ENCODE measurements at regions not wholly inside any gene's neighbourhood (a gene's known extent, or its start where the extent isn't known, plus 50 kb on each side); places are given as distances from the start of the nearest gene placed in this dataset.

GRCh38 chr13:103315711-103316110 lies 249.5 kb upstream of the SLC10A2 start:
- Histone ChIP-seq H3K4me2 (ENCODE audit: low read length) (no peak overlapping the region), H3K36me3 (ENCODE audit: insufficient read depth, low read length) (no peaks in the 10 kb centered on the region), H3K27ac (ENCODE audit: low read depth, low read length, poor library complexity, severe bottlenecking) (no peak overlapping the region), H3K9me2 (ENCODE audit: insufficient read depth, low read length) (no peaks in the 10 kb centered on the region), H3K4me1 (ENCODE audit: insufficient read depth, low read length, poor library complexity, severe bottlenecking) (no peaks in the 10 kb centered on the region), H2AFZ (ENCODE audit: low read length) (no peak overlapping the region), H3K79me2 (ENCODE audit: insufficient read depth, low read depth, low read length) (no peaks in the 10 kb centered on the region), H3K4me3 (ENCODE audit: low read depth, low read length, poor library complexity, severe bottlenecking) (no peak overlapping the region), H3K9me3 (ENCODE audit: low read length) (no peaks in the 10 kb centered on the region), H4K20me1 (ENCODE audit: insufficient read depth, low read length) (no peaks in the 10 kb centered on the region)
- TF ChIP-seq EZH2phosphoT487 (IDR thresholded peaks at IDR 0.05; ENCODE audit: borderline replicate concordance, low read depth, low read length) = no peak
- TF ChIP-seq CTCF (conservative IDR thresholded peaks at IDR 0.05; ENCODE audit: low read length) = no peak
- no peak for DNase-seq (ENCODE audit: low spot score)
- intact Hi-C loops (cut with micrococcal nuclease; ENCODE audit: unreplicated experiment) = no loop called here
- POLR2A ChIA-PET = interaction anchor here (0.6 kb wide), 1 partner anchor 190 kb away, joined by 3 read pairs; no protein-coding TSS in a partner anchor
- no TSS peak for BruUV-seq (replicated peaks)
- CTCF ChIA-PET (ENCODE audit: unreplicated experiment) = no interaction called here

DNA sequence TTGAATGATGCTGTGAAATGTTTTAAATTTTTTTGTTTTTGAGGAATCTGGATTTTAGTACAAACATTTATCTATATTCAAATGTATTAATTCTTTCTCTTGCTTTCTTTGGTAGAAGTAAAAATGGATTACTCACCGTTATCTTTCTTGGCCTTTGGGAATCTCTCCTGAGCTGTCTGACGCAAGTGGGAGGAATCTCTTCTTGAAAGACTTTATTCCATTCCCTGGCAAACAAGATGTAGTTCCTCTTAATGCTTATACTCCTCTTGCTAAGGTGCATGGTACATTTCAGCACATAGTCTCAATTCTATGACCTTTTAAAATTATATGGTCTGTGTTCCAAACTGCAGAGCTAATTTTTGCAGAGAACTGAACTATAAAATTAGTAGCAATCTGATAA lies 246.2 kb upstream of the SLC10A2 start:
- ChIA-PET POLR2A (no interaction called here), CTCF (ENCODE audit: unreplicated experiment) (no interaction called here)
- Histone ChIP-seq H3K9me2 (ENCODE audit: insufficient read depth, low read length) (no peaks in the 10 kb centered on the region), H4K20me1 (ENCODE audit: insufficient read depth, low read length) (no peaks in the 10 kb centered on the region), H3K36me3 (ENCODE audit: insufficient read depth, low read length) (no peaks in the 10 kb centered on the region), H2AFZ (ENCODE audit: low read length) (no peak overlapping the region), H3K79me2 (ENCODE audit: insufficient read depth, low read depth, low read length) (no peaks in the 10 kb centered on the region), H3K4me1 (ENCODE audit: insufficient read depth, low read length, poor library complexity, severe bottlenecking) (no peaks in the 10 kb centered on the region), H3K4me2 (ENCODE audit: low read length) (no peak overlapping the region), H3K27ac (ENCODE audit: low read depth, low read length, poor library complexity, severe bottlenecking) (no peak overlapping the region), H3K4me3 (ENCODE audit: low read depth, low read length, poor library complexity, severe bottlenecking) (no peak overlapping the region), H3K9me3 (ENCODE audit: low read length) (no peaks in the 10 kb centered on the region)
- TF ChIP-seq EZH2phosphoT487 (IDR thresholded peaks at IDR 0.05; ENCODE audit: borderline replicate concordance, low read depth, low read length) (no peak), CTCF (conservative IDR thresholded peaks at IDR 0.05; ENCODE audit: low read length) (no peak)
- BruUV-seq (replicated peaks) = no TSS peak
- intact Hi-C loops (cut with micrococcal nuclease; ENCODE audit: unreplicated experiment) = no loop called here
- no peak for DNase-seq (ENCODE audit: low spot score)

- intact Hi-C loops (cut with micrococcal nuclease; ENCODE audit: unreplicated experiment) = no loop called here
- Histone ChIP-seq H3K4me3 (ENCODE audit: low read depth, low read length, poor library complexity, severe bottlenecking) (no peak overlapping the region), H2AFZ (ENCODE audit: low read length) (no peak overlapping the region), H3K36me3 (ENCODE audit: insufficient read depth, low read length) (no peaks in the 10 kb centered on the region), H3K27ac (ENCODE audit: low read depth, low read length, poor library complexity, severe bottlenecking) (no peak overlapping the region), H4K20me1 (ENCODE audit: insufficient read depth, low read length) (no peaks in the 10 kb centered on the region), H3K9me3 (ENCODE audit: low read length) (no peaks in the 10 kb centered on the region), H3K79me2 (ENCODE audit: insufficient read depth, low read depth, low read length) (no peaks in the 10 kb centered on the region), H3K9me2 (ENCODE audit: insufficient read depth, low read length) (no peaks in the 10 kb centered on the region), H3K4me2 (ENCODE audit: low read length) (no peak overlapping the region), H3K4me1 (ENCODE audit: insufficient read depth, low read length, poor library complexity, severe bottlenecking) (no peaks in the 10 kb centered on the region)
- CTCF ChIA-PET (ENCODE audit: unreplicated experiment) = no interaction called here
- no TSS peak for BruUV-seq (replicated peaks)
- DNase-seq (ENCODE audit: low spot score) = no peak
- no peak for TF ChIP-seq CTCF (conservative IDR thresholded peaks at IDR 0.05; ENCODE audit: low read length)
- TF ChIP-seq EZH2phosphoT487 (IDR thresholded peaks at IDR 0.05; ENCODE audit: borderline replicate concordance, low read depth, low read length) = no peak
- POLR2A ChIA-PET = no interaction called here
Measured at GRCh38 chr13:103308667-103309066, 242.4 kb upstream of the SLC10A2 start.

All from OCI-LY7 (cell line).